HEK293T (cell line): ENCODE measurements at regions not wholly inside any gene's neighbourhood (a gene's known extent, or its start where the extent isn't known, plus 50 kb on each side); places are given as distances from the start of the nearest gene placed in this dataset.

Experiments used
- CTCF ChIA-PET: fragments of 350-600 bp; formaldehyde crosslinking; extraction: SDS; loops from one replicate; lab custom pipeline; 2021; ENCODE audit warnings: antibody characterized with exemption, inconsistent platforms; lab: Yijun Ruan, JAX
- POLR2A ChIA-PET: fragments of 350-600 bp; formaldehyde crosslinking; extraction: SDS; loops from one replicate; lab custom pipeline; 2020; ENCODE audit warnings: antibody characterized with exemption, inconsistent platforms; lab: Yijun Ruan, JAX
- DNase-seq: peaks from one replicate; pipeline ENCODE4 v3.0.0; 2012; ENCODE audit warnings: mixed read lengths; ENCODE audit errors: extremely low spot score
- ARNT ChIP-seq: fragments of 450-650 bp; IDR thresholded peaks from 2 replicates; pipeline ENCODE4 v1.6.1; 2017; ENCODE audit warnings: mild to moderate bottlenecking
- BHLHE40 ChIP-seq: fragments of 450-650 bp; IDR thresholded peaks from 2 replicates; pipeline ENCODE4 v1.6.1; 2016; ENCODE audit warnings: mild to moderate bottlenecking, moderate library complexity, borderline replicate concordance
- CTBP1 ChIP-seq: fragments of 450-650 bp; IDR thresholded peaks from 2 replicates; pipeline ENCODE4 v1.6.1; 2016; ENCODE audit warnings: borderline replicate concordance
- ELF4 ChIP-seq: fragments of 450-650 bp; IDR thresholded peaks from 2 replicates; pipeline ENCODE4 v1.6.1; 2017; ENCODE audit warnings: antibody characterized with exemption
- FOXA1 ChIP-seq: fragments of 450-650 bp; IDR thresholded peaks from 2 replicates; pipeline ENCODE4 v1.6.1; 2016; ENCODE audit warnings: mild to moderate bottlenecking
- FOXK2 ChIP-seq: fragments of 450-650 bp; IDR thresholded peaks from 2 replicates; pipeline ENCODE4 v1.6.1; 2016; ENCODE audit warnings: mild to moderate bottlenecking
- FOXM1 ChIP-seq: fragments of 450-650 bp; IDR thresholded peaks from 2 replicates; pipeline ENCODE4 v1.6.1; 2017; ENCODE audit warnings: mild to moderate bottlenecking, borderline replicate concordance
- HDGF ChIP-seq: fragments of 450-650 bp; IDR thresholded peaks from 2 replicates; pipeline ENCODE4 v1.6.1; 2017; ENCODE audit warnings: antibody characterized with exemption, borderline replicate concordance
- L3MBTL2 ChIP-seq: fragments of 450-650 bp; conservative IDR thresholded peaks from 2 replicates; pipeline ENCODE4 v1.6.1; 2016; ENCODE audit warnings: mild to moderate bottlenecking
- LEF1 ChIP-seq: fragments of 450-650 bp; IDR thresholded peaks from 2 replicates; pipeline ENCODE4 v1.6.1; 2017; ENCODE audit warnings: mild to moderate bottlenecking, borderline replicate concordance
- NFRKB ChIP-seq: fragments of 450-650 bp; IDR thresholded peaks from 2 replicates; pipeline ENCODE4 v1.6.1; 2016; ENCODE audit warnings: mild to moderate bottlenecking, moderate library complexity
- PKNOX1 ChIP-seq: fragments of 450-650 bp; IDR thresholded peaks from 2 replicates; pipeline ENCODE4 v1.6.1; 2016
- SP1 ChIP-seq: fragments of 450-650 bp; IDR thresholded peaks from 2 replicates; pipeline ENCODE4 v1.6.1; 2017
- SUZ12 ChIP-seq: fragments of 450-650 bp; IDR thresholded peaks from 2 replicates; pipeline ENCODE4 v1.6.1; 2016; ENCODE audit warnings: mild to moderate bottlenecking
- TARDBP ChIP-seq: fragments of 450-650 bp; IDR thresholded peaks from 2 replicates; pipeline ENCODE4 v1.6.1; 2016
- ZNF384 ChIP-seq: fragments of 450-650 bp; IDR thresholded peaks from 2 replicates; pipeline ENCODE4 v1.6.1; 2016

- no peak for TF ChIP-seq HDGF
- no peak for TF ChIP-seq FOXK2
- no peak for TF ChIP-seq LEF1
- TF ChIP-seq NFRKB, result no peak
- no peak for DNase-seq
- ChIA-PET POLR2A (no interaction called here), CTCF (no interaction called here)
These were observed 137.9 kb upstream of the CADM2 start for GRCh38 chr3:84820906-84821305.

- CTCF ChIA-PET, result no interaction called here
These were observed 133.0 kb upstream of the CADM2 start for GRCh38 chr3:84825817-84826216.

GRCh38 chr3:84830476-84830875 is 128.3 kb upstream of the CADM2 start:
- ChIA-PET POLR2A (no interaction called here), CTCF (no interaction called here)

More at GRCh38 chr3:84825817-84826216, 133.0 kb upstream of the CADM2 start:
- TF ChIP-seq NFRKB, result no peak
- no peak for TF ChIP-seq LEF1
- no peak for TF ChIP-seq FOXK2
- no peak for TF ChIP-seq ARNT
- no peak for TF ChIP-seq SUZ12
- no peak for TF ChIP-seq ELF4
- no peak for TF ChIP-seq SP1
- TF ChIP-seq BHLHE40, result no peak
- TF ChIP-seq PKNOX1, result no peak
- no peak for TF ChIP-seq FOXA1
- TF ChIP-seq TARDBP, result no peak
- DNase-seq, result no peak
- POLR2A ChIA-PET, result no interaction called here

GRCh38 chr3:84835366-84835765 is 123.4 kb upstream of the CADM2 start:
- TF ChIP-seq ARNT, result no peak
- TF ChIP-seq FOXA1, result no peak
- TF ChIP-seq TARDBP, result no peak
- no peak for TF ChIP-seq NFRKB
- no peak for TF ChIP-seq ZNF384
- TF ChIP-seq ELF4, result no peak
- no peak for TF ChIP-seq PKNOX1
- TF ChIP-seq SP1, result no peak
- no peak for TF ChIP-seq FOXK2
- no peak for TF ChIP-seq LEF1
- TF ChIP-seq BHLHE40, result no peak
- no peak for TF ChIP-seq L3MBTL2
- no peak for DNase-seq
- POLR2A ChIA-PET, result no interaction called here
- CTCF ChIA-PET, result no interaction called here

More at GRCh38 chr3:84830476-84830875, 128.3 kb upstream of the CADM2 start:
- DNase-seq, result no peak
- TF ChIP-seq LEF1, result no peak

GRCh38 chr3:84836961-84837360 is 121.8 kb upstream of the CADM2 start:
- ChIA-PET POLR2A (no interaction called here), CTCF (no interaction called here)
- TF ChIP-seq TARDBP, result no peak
- no peak for TF ChIP-seq LEF1
- TF ChIP-seq SUZ12, result no peak
- TF ChIP-seq BHLHE40, result no peak
- TF ChIP-seq ARNT, result no peak
- no peak for TF ChIP-seq ELF4
- no peak for TF ChIP-seq L3MBTL2
- no peak for TF ChIP-seq SP1
- TF ChIP-seq FOXM1, result no peak
- TF ChIP-seq PKNOX1, result no peak
- TF ChIP-seq FOXA1, result no peak
- no peak for TF ChIP-seq CTBP1
- no peak for TF ChIP-seq ZNF384
- TF ChIP-seq FOXK2, result no peak
- no peak for TF ChIP-seq HDGF
- no peak for TF ChIP-seq NFRKB
- DNase-seq, result peak; percentile 5

- ChIA-PET POLR2A (no interaction called here), CTCF (no interaction called here)
- no peak for DNase-seq
- TF ChIP-seq L3MBTL2 (no peak), FOXK2 (no peak), FOXM1 (no peak), LEF1 (no peak), BHLHE40 (no peak), FOXA1 (no peak), TARDBP (no peak), CTBP1 (no peak), PKNOX1 (no peak), HDGF (no peak)
These were observed 81.7 kb upstream of the CADM2 start for GRCh38 chr3:84877092-84877491.

- POLR2A ChIA-PET, result no interaction called here
- TF ChIP-seq SP1 (no peak), ELF4 (no peak), BHLHE40 (no peak), ARNT (no peak), SUZ12 (no peak), ZNF384 (no peak), FOXK2 (no peak), FOXA1 (no peak), HDGF (no peak)
- CTCF ChIA-PET, result no interaction called here
- no peak for DNase-seq
These were observed 77.5 kb upstream of the CADM2 start for GRCh38 chr3:84881288-84881687.
